ENCODE measurements at regions not wholly inside any gene's neighbourhood (a gene's known extent, or its start where the extent isn't known, plus 50 kb on each side); places are given as distances from the start of the nearest gene placed in this dataset.
"Not testable (repeated sequence)": the region's sequence is repeated elsewhere in the genome, so short reads cannot be mapped to it uniquely, and the experiment has no call there.

GRCh38 chr1:95520390-95520789, 286.4 kb downstream of the RWDD3 start:
- DNase-seq (ENCODE audit: low spot score) = no peak

DNA sequence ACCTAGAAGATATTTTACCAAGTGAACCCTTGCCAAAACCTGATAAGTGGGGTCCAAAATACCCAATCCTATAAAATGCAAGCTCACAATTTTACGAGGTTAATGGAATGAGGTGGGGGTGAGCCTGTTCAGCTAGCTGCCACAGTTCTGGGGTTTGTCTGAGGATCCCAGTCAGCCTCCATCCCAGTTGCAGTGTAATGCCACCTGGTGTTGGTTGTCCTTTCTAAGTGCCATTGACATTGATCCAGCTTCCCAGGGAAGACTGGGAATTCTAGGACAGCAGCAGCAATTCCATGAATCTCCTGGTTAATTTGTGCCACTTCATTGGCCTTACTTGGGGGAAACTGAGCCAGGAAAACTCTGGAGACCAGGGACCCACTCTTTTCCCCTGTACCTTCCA, 298.3 kb downstream of the RWDD3 start:
- no peak for DNase-seq (ENCODE audit: low spot score)

GRCh38 chr1:95534985-95535384, 301.0 kb downstream of the RWDD3 start:
- DNase-seq (ENCODE audit: low spot score) = no peak

DNA sequence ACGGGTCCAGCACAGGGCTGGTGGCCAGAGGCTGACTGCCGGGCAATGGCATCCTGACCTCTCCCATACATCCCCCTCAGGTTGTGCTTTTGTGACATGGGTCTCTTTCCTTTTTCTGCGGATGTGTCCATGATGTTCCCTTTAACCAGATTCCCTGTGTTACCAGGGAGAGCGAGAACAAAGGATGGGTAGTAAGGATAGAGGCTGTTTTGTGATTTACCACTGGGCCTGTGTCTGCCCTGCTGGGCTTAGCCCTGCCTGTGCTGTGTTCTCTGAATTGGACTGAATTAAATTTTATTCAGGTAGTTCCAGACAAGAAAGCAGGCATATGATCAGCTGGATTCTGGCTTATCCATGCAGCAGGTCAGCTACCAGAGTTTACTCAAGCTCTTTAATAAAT, 301.6 kb downstream of the RWDD3 start:
- DNase-seq (ENCODE audit: low spot score) = no peak

DNA sequence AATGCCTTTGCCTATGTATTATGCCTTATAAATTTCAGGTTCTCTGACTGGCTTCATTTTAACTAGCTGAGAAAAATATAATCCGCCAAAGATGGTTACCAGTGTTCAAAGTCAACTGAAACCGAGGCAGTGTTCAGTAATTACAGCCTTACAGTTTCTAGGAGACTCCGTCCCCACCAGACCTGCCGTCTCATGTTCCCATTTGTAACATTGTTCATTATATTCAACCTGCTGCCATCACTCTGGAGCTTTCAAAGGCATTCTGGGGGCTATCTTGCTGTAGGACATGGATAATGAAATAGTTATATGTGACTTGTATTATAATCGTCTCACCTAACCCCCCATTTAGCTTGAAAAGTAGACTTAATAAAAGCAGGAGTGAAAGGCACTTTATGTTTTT, 302.5 kb downstream of the RWDD3 start:
- no peak for DNase-seq (ENCODE audit: low spot score)

DNA sequence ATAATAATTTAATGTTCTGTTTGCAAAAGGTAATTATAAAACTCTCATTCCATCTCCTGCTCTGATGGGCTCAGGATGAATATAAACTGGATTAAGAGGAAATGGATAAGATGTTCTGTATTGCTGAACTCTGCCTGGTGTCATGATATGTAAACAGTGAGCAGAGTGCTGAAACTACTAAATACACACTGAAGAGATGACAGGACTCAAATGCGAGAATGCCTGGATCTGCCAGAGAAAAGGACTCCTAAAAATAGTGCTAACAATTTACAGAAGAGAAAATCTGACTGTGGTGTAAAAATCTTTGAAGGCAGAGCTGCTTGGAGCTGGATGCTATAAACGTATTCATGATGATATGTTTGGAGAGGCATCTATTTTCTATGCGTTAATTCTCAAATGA, 303.2 kb downstream of the RWDD3 start:
- no peak for DNase-seq (ENCODE audit: low spot score)

GRCh38 chr1:95538242-95538641, 304.2 kb downstream of the RWDD3 start:
- not testable (repeated sequence) for DNase-seq (ENCODE audit: low spot score)

GRCh38 chr1:95542936-95543335, 308.9 kb downstream of the RWDD3 start:
- no peak for DNase-seq (ENCODE audit: low spot score)

GRCh38 chr1:95547005-95547404, 313.0 kb downstream of the RWDD3 start:
- DNase-seq (ENCODE audit: low spot score) = no peak

DNA sequence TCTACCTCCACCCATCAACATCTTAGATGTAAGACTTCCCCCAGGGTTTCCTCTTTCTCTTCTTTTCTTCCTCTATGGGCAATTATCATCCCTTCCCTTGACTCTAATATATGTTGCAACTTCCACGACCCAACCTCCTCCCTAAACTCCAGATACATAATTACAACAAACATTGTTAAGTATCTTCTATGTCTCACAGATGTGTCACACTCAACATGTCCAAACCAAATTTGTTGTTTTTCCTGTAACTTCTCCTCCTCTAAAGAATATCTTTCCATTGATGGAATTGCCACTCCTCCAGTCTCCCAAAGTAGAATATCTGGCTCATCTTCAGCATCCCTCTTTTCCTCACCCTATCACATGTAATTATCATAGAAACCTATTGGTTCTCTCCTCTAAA, 314.2 kb downstream of the RWDD3 start:
- no peak for DNase-seq (ENCODE audit: low spot score)

DNA sequence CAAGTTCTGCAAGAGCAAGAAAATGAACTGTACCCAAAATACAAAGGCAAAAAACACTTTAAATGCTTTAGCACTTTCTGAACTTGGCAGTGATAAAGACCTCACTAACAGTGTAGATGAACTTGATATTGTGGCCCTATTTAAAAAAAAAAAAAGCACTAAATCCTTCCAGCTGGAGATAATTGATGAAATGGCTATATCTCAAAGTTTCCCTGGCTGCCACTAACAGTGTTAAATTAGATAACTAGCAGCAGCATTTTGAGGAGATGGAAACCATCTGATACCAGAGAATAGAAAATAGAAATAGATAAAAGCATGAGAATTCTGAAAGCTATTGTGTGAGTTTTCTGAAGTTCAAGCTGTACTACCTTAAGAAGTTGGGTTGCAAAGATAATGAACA, 317.2 kb downstream of the RWDD3 start:
- DNase-seq (ENCODE audit: low spot score) = no peak

- DNase-seq (ENCODE audit: low spot score) = no peak
Measured at GRCh38 chr1:95553595-95553994, 319.6 kb downstream of the RWDD3 start.

DNA sequence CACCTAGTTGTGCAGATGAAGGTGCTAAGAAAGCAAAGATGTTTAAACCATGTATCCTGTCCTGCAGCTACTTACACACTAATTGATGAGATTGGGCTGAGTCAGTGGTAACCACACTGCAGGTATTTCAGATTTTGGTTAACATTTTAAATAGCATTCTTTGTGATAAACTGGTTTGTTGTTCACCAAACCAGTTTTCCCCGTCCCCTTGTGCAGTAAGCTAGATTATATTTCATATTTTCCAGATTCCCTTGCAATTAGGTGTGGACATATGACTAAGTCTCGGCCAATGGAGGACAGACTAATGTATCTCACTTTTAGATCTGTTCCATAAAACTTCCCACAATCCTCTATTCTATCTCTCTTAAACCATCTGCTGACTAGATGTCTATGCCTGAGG, 320.4 kb downstream of the RWDD3 start:
- no peak for DNase-seq (ENCODE audit: low spot score)

GRCh38 chr1:95558791-95559190, 324.8 kb downstream of the RWDD3 start:
- DNase-seq (ENCODE audit: low spot score) = no peak

- no peak for DNase-seq (ENCODE audit: low spot score)
Measured at GRCh38 chr1:95561346-95561745, 327.3 kb downstream of the RWDD3 start.

DNA sequence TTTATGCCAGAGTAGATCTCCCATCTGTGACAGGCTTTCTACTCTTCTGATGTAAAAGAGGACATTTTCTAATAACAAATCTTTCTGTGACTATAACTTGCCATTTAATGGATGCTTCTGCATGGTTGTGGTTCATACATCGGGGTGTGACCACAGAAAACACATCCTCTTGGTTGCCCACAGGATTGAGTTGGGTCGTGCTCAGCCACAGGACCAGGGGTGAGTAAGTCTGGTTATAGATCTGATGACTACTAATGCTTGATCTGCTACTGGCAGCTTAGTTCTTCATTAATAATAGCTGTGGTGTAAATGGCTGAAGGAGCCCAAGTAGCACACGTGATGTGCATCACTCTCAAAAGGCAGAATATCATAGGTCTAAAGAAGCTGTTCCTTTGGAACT, 328.2 kb downstream of the RWDD3 start:
- no peak for DNase-seq (ENCODE audit: low spot score)

DNA sequence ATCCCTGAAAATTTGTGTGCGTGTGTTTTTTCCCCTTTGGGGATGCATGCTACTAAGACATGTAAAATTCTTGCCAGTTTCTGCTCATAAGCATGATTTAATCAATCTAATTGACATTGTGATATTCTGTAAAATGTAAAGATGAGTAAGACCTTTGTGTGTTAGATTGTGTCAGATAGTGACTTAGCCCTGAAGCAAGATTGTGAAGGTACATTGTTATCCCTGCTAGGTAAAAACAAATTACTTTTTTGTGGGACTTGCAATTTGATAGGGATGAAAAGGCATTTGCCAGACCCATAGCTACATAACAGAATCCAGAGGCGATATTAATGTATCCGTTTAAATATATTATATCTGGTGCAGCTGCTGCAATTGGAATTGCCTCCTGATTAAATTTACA, 338.0 kb downstream of the RWDD3 start:
- no peak for DNase-seq (ENCODE audit: low spot score)

- no peak for DNase-seq (ENCODE audit: low spot score)
Measured at GRCh38 chr1:95572962-95573361, 339.0 kb downstream of the RWDD3 start.

GRCh38 chr1:95575291-95575690, 341.3 kb downstream of the RWDD3 start:
- DNase-seq (ENCODE audit: low spot score) = no peak

- DNase-seq (ENCODE audit: low spot score) = no peak
Measured at GRCh38 chr1:95578462-95578861, 344.5 kb downstream of the RWDD3 start.

DNA sequence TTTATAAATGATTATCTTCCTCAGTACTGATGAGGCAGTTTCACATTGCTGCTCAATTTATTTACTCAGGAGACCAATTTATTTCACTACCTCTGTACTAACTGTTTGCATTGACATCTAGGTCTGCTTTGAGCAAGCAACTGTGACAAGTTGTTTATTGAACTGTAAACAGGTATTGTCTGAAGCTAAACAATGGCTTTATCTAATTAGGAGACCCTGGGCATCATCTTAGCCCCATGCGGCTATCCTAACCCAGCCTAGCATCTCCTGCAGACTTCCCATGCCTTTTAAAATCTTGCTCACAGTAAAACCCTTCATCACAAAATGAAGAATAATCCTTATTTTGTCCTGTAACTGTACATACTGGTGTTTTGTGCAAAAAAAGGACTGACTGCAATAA, 348.2 kb downstream of the RWDD3 start:
- no peak for DNase-seq (ENCODE audit: low spot score)

- DNase-seq (ENCODE audit: low spot score) = no peak
Measured at GRCh38 chr1:95582746-95583145, 348.7 kb downstream of the RWDD3 start.

GRCh38 chr1:95583661-95584210, 349.7 kb downstream of the RWDD3 start:
- DNase-seq (ENCODE audit: low spot score) = no peak

- DNase-seq (ENCODE audit: low spot score) = no peak
Measured at GRCh38 chr1:95584315-95584714, 350.3 kb downstream of the RWDD3 start.

DNA sequence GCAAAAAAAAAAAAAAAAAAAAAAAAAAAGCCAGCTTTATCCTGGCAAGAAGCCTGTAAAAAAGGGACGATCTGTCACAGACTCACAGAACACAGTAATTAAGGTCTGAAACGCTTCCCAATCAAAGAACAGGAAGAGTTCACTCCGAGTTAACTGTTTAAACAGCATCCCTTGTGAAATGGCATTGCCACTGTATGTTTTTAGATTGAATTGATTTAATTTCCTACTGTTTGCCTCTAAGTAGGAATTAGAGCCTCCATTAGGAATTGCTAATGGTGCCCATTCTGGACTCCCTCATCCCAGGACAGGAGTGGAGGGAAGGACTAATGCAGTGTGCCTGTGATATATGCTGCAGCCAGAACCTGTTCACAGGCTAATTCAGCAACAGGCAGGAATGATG, 370.8 kb downstream of the RWDD3 start:
- DNase-seq (ENCODE audit: low spot score) = no peak

Data from D341Med (cell line).